ENCODE measurements at regions not wholly inside any gene's neighbourhood (a gene's known extent, or its start where the extent isn't known, plus 50 kb on each side); places are given as distances from the start of the nearest gene placed in this dataset.
"Not testable (repeated sequence)": the region's sequence is repeated elsewhere in the genome, so short reads cannot be mapped to it uniquely, and the experiment has no call there.

GRCh38 chr17:63019138-63019873 lies 53.3 kb downstream of the TANC2 start:
- in situ Hi-C loops (cut with HindIII; ENCODE audit: low sequenced_read_pairs) = no loop called here

GRCh38 chr17:63022567-63022966 lies 56.5 kb downstream of the TANC2 start:
- in situ Hi-C loops (cut with HindIII; ENCODE audit: low sequenced_read_pairs) = no loop called here

- in situ Hi-C loops (cut with HindIII; ENCODE audit: low sequenced_read_pairs) = no loop called here
These were observed 57.0 kb downstream of the TANC2 start for GRCh38 chr17:63023049-63023448.

DNA sequence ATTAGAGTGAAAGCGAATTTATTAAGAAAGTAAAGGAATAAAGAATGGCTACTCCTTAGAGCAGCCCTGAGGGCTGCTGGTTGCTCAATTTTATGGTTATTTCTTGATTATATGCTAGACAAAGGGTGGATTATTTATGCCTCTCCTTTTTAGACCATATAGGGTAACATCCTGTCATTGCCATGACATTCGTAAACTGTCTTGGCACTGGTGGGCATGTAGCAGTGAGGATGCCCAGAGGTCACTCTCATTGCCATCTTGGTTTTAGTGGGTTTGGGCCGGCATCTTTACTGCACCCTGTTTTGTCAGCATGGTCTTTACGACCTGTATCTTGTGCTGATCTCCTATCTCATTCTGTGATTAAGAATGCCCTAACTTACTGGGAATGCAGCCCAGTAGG lies 58.2 kb downstream of the TANC2 start:
- in situ Hi-C loops (cut with HindIII; ENCODE audit: low sequenced_read_pairs) = no loop called here

DNA sequence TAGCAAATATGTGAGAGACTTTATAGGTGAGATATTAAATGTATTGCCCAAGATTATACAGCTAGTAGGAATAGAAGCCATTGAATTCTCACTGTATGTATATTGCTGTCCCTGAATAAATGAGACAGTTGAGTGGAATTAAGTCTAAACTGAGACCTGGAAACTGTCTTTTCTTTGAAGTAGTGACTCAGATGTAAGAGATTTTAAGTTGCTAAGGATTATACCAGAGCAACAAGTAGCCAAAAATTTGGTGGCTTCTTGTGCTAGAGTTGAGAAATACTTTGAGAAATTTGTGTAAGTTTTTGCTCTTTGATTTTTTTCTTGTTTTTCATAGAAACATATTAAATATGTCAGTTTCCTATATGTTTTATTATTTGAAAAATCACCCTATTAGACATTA lies 58.7 kb downstream of the TANC2 start:
- in situ Hi-C loops (cut with HindIII; ENCODE audit: low sequenced_read_pairs) = no loop called here

DNA sequence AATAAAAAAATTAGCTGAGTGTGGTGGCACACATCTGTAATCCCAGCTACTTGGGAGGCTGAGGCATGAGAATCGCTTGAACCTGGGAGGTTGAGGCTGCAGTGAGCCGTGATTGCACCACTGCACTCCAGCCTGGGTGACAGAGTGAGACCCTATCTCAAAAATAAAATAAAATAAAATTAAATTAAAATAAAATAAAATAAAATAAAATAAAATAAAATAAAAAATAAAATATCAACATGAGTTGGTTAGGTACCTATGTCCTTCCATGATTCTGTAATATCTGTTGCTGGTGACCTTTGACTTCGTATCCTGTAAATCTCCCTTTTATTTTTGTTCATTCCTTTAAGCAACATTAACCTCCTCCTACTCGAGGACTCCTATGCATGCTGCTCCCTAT lies 59.6 kb downstream of the TANC2 start:
- in situ Hi-C loops (cut with HindIII; ENCODE audit: low sequenced_read_pairs) = not testable (repeated sequence)

GRCh38 chr17:63029541-63029940 lies 63.5 kb downstream of the TANC2 start:
- in situ Hi-C loops (cut with HindIII; ENCODE audit: low sequenced_read_pairs) = no loop called here

DNA sequence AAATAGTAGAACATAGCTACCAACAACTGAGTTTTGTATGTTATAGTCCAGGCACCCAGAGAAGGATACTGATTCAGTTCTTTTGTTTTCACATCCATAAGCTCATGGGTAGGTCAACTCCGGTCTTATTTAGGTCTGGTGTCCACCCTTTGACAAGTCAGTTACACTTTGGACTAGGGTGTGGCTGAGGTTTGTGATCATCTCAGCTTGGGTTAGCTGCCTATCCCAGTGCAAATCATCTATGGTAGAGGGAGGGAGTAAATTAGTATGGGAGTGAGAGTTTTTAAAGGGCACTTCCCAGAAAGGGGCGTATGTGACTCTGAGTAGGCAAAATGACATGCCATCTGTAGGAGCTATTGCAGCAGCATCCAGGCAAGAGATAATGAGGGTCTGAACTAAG lies 66.1 kb downstream of the TANC2 start:
- in situ Hi-C loops (cut with HindIII; ENCODE audit: low sequenced_read_pairs) = no loop called here

DNA sequence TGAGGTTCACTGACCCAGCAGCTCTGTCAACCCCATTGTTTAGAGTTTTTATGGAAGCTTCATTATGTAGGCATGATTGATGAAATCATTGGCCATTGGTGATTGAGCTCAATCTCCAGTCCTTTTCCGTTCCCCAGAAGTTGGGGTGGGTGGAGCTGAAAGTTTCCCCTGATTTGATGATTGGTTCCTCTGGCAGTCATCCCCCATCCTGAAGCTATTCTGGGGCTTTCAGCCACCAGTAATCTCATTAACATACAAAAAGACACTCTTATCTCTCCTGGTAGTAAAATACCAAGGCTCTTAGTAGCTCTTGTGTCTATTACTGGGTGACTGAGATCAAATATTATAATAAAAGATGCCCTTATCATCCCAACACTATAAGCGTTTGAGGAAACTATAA lies 67.1 kb downstream of the TANC2 start:
- in situ Hi-C loops (cut with HindIII; ENCODE audit: low sequenced_read_pairs) = no loop called here

GRCh38 chr17:63035271-63035670 lies 69.2 kb downstream of the TANC2 start:
- in situ Hi-C loops (cut with HindIII; ENCODE audit: low sequenced_read_pairs) = no loop called here

DNA sequence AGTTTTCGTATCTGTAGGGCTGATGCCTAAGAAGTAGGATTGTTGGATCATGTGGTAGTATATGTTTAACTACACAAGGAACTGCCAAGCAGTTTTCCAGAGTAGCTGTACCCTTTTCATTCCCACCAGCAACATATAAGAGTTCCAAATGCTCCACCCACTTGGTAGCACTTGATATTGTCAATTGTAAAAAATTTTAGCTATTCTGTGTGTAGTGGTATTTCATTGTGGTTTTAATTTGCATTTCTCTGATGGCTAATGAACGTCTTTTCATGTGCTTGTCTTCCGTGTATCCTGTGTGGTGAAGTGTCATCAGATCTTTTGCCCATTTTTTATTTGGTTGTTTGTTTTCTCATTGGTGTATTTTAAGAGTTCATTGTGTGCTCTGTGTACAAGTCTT lies 69.7 kb downstream of the TANC2 start:
- in situ Hi-C loops (cut with HindIII; ENCODE audit: low sequenced_read_pairs) = no loop called here

DNA sequence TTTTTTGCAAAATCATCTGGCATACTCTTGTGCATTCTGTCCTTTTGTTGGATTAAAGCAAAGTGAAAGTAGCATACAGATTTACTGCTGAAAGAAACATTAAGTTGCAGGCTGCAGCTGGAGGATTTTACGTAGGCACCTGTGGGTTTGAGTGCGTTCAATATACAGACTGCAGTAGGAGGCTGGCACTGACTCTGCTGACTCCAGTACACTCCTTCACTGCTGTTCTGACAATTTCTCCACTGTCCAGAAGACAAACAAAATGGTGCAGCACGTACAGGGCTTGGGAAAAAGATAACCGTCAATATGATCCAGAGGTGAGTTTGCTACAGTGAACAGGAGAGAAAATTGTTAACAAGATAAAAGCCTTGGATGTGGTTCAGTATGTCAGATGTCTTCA lies 73.3 kb downstream of the TANC2 start:
- in situ Hi-C loops (cut with HindIII; ENCODE audit: low sequenced_read_pairs) = no loop called here

GRCh38 chr17:63039899-63040602 lies 74.0 kb downstream of the TANC2 start:
- in situ Hi-C loops (cut with HindIII; ENCODE audit: low sequenced_read_pairs) = no loop called here

- in situ Hi-C loops (cut with HindIII; ENCODE audit: low sequenced_read_pairs) = no loop called here
These were observed 74.8 kb downstream of the TANC2 start for GRCh38 chr17:63040816-63041215.

DNA sequence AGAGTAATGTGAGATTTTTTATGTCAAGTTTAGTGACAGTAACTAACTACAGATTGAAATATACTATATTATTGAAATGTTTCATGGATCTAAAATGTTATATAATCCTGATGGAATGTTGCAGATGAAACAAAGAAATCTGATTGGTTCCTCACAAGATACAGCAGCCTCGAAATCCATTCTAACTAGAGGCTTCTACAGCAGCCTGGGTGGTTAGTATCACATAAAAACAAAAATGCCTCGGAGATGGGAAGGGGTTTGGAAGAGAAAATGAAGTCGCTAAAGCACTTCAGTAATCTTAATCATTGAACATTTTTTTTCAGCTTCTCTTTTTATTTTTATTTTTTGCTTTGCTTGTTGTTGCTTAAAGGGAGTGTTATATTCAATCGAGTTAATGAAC lies 75.2 kb downstream of the TANC2 start:
- in situ Hi-C loops (cut with HindIII; ENCODE audit: low sequenced_read_pairs) = no loop called here

DNA sequence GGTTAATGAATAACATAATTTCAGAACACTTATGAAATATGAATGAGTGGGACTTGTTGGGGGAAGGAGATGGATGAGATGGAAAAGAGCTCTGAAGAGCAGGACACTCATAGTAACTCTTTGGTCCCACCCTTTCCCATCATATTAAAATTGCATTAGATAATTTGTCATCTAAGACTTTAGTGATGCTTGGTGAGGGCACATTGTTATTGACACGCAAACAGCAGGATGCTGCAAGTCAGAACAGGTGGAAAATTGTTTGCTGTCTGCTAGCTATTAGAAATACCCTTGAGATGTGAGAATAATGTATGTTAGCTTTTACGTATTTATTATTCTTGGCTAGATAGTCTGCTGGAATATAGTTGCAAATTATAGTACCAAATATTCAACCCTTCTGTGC lies 75.7 kb downstream of the TANC2 start:
- in situ Hi-C loops (cut with HindIII; ENCODE audit: low sequenced_read_pairs) = no loop called here

DNA sequence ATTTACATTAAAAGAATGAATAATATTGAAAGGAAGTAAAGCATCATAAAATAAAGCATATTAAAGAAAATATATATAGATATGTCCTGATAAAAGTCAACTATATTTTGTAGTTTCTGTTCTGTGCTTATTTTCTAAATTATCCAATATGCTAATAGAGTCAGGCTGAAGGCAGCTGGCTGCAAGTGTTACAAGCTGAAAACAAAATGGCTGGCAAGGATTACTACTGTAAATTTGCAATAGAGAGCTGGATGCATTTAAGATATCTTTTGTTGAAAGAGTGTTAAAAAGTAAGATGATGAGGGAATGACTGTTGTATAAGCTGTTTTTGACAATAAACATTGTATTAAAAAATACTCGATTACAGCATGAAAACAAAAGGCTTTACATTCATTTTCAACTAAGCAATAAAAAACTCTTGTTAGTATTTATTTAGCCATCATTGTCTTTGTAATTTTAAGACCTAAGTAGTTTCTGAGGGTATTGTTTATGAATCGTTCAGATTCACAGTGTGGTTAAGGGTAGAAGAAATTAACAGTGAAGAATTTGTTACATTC lies 76.3 kb downstream of the TANC2 start:
- in situ Hi-C loops (cut with HindIII; ENCODE audit: low sequenced_read_pairs) = no loop called here

GRCh38 chr17:63057560-63057959 lies 91.5 kb downstream of the TANC2 start:
- in situ Hi-C loops (cut with HindIII; ENCODE audit: low sequenced_read_pairs) = not testable (repeated sequence)

GRCh38 chr17:63066158-63066813 lies 100.3 kb downstream of the TANC2 start:
- in situ Hi-C loops (cut with HindIII; ENCODE audit: low sequenced_read_pairs) = no loop called here

DNA sequence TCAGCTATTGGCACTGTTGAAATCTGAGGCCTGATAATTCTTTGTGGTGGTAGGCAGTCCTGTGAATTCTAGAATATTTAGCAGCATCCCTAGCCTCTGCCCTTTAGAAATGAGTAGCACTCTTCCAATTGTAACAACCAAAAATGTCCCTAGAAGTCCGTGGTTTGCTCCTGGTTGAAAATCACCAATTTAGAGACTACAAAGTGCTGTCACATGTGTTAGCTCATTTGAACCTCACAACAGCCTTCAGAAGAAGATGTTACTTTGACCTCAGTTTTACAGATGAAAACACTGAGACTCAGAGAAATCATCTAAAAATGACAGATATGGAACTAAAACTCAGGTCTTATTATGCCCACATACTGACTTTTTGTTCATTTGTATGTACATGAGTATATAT lies 103.2 kb downstream of the TANC2 start:
- in situ Hi-C loops (cut with HindIII; ENCODE audit: low sequenced_read_pairs) = no loop called here

GRCh38 chr17:63070031-63070430 lies 104.0 kb downstream of the TANC2 start:
- in situ Hi-C loops (cut with HindIII; ENCODE audit: low sequenced_read_pairs) = no loop called here

- in situ Hi-C loops (cut with HindIII; ENCODE audit: low sequenced_read_pairs) = no loop called here
These were observed 105.8 kb downstream of the TANC2 start for GRCh38 chr17:63071797-63072196.

Data from endothelial cell of hepatic sinusoid (primary cell).